T-cell (primary cell): ENCODE measurements at regions not wholly inside any gene's neighbourhood (a gene's known extent, or its start where the extent isn't known, plus 50 kb on each side); places are given as distances from the start of the nearest gene placed in this dataset.

Source experiments
- ATAC-seq, 4 experiments: fragments of 200-7000 bp in 3 of 4; fragments of 150-1000 bp in 1 of 4; cut with Tn5 transposase; replicated peaks in 1 of 4; 1 replicate in 3 of 4; 2 replicates in 1 of 4; pipeline ENCODE4 v1.10.0; 2021; ENCODE audit warnings: moderate library complexity in 3 of 4, mild to moderate bottlenecking in 2 of 4, moderate number of reproducible peaks in 1 of 4
- CTCF ChIA-PET, 2 donors: fragments of 300-600 bp; sonication (Branson Sonifier 250); formaldehyde crosslinking; loops; one replicate each; lab custom pipeline; 2022; ENCODE audit warnings: antibody characterized with exemption in 2 of 2; lab: Charles Lee
- POLR2A ChIA-PET, 2 donors: fragments of 300-600 bp; sonication (Branson Sonifier 250); formaldehyde crosslinking; loops; one replicate each; lab custom pipeline; 2022; ENCODE audit warnings: antibody characterized with exemption in 2 of 2; lab: Charles Lee
- DNase-seq, 35 experiments: peaks; one replicate each; pipeline versions ENCODE4 v3.0.0 to v3.0.0-alpha.2; 2013 to 2023
- H3K27ac ChIP-seq: one replicate; pipeline ENCODE4 v1.5.1; 2013; ENCODE audit warnings: low read length
- H3K27me3 ChIP-seq, 2 experiments: replicated peaks in 1 of 2; 1 replicate in 1 of 2; 2 replicates in 1 of 2; pipeline versions ENCODE4 v1.6.1 to v1.7.0; 2013; ENCODE audit warnings: low read length in 1 of 2, mixed read lengths in 1 of 2; ENCODE audit not compliant: control insufficient read depth in 2 of 2, insufficient read depth in 2 of 2; ENCODE audit errors: extremely low read depth in 1 of 2
- H3K36me3 ChIP-seq, 2 donors: 1 replicate in 1 of 2; 2 replicates in 1 of 2; pipeline versions ENCODE4 v1.6.1 to v1.7.0; 2013; ENCODE audit warnings: low read length in 1 of 2; ENCODE audit not compliant: control insufficient read depth in 2 of 2, insufficient read depth in 1 of 2; ENCODE audit errors: extremely low read depth in 1 of 2
- H3K4me1 ChIP-seq, 2 experiments: 1 replicate in 1 of 2; 2 replicates in 1 of 2; pipeline versions ENCODE4 v1.6.1 to v1.7.0; 2013; ENCODE audit warnings: low read length in 2 of 2, mixed read lengths in 1 of 2; ENCODE audit not compliant: insufficient read depth in 2 of 2, control insufficient read depth in 1 of 2; ENCODE audit errors: extremely low read depth in 1 of 2
- H3K4me3 ChIP-seq, 2 donors: 1 replicate in 1 of 2; 2 replicates in 1 of 2; pipeline versions ENCODE4 v1.5.1 to v1.7.0; 2013; ENCODE audit warnings: mild to moderate bottlenecking in 2 of 2, low read length in 1 of 2, moderate library complexity in 1 of 2; ENCODE audit not compliant: control insufficient read depth in 1 of 2; ENCODE audit errors: extremely low read depth in 1 of 2
- H3K9me3 ChIP-seq: 2 replicates; pipeline ENCODE4 v1.7.0; 2013
- H3K27ac Mint-ChIP-seq, 2 donors: one replicate each; pipeline ENCODE4 v1.8.0; 2020 to 2021; ENCODE audit warnings: mild to moderate bottlenecking in 2 of 2, mixed read lengths in 2 of 2
- H3K27me3 Mint-ChIP-seq, 2 donors: one replicate each; pipeline ENCODE4 v1.8.0; 2021 to 2022; ENCODE audit warnings: mixed read lengths in 2 of 2
- H3K36me3 Mint-ChIP-seq: one replicate; pipeline ENCODE4 v1.8.0; 2021; ENCODE audit warnings: mixed read lengths
- H3K4me1 Mint-ChIP-seq, 3 donors: one replicate each; pipeline ENCODE4 v1.8.0; 2020 to 2022; ENCODE audit warnings: mixed read lengths in 3 of 3, mild to moderate bottlenecking in 1 of 3
- H3K4me3 Mint-ChIP-seq, 3 donors: one replicate each; pipeline ENCODE4 v1.8.0; 2020 to 2022; ENCODE audit warnings: mild to moderate bottlenecking in 3 of 3, mixed read lengths in 3 of 3, moderate library complexity in 3 of 3
- H3K9me3 Mint-ChIP-seq, 3 donors: one replicate each; pipeline ENCODE4 v1.8.0; 2020 to 2022; ENCODE audit warnings: mixed read lengths in 3 of 3
- WGBS: methylation state at CpG from one replicate; pipeline ENCODE4 v1.1.5; 2013; ENCODE audit warnings: missing lambda C conversion rate; ENCODE audit not compliant: insufficient coverage; 5-methylcytosine and 5-hydroxymethylcytosine counted together

GRCh38 chr20:52838510-52839241 lies 133.5 kb upstream of the TSHZ2 start:
- Histone ChIP-seq H3K36me3 (no peaks in the 10 kb centered on the region), H3K27ac (no peak overlapping the region), H3K4me3 (no peak overlapping the region), H3K27me3 (peaks cover 2 to 4% of the 10 kb centered on the region in 2 experiments), H3K4me1 (no peaks in the 10 kb centered on the region), H3K9me3 (no peaks in the 10 kb centered on the region)
- ChIA-PET POLR2A (no interaction called here), CTCF (no interaction called here)
- H3K36me3 Mint-ChIP-seq = no peaks in the 10 kb centered on the region
- H3K4me1 Mint-ChIP-seq = no peaks in the 10 kb centered on the region
- H3K27me3 Mint-ChIP-seq = peaks cover 0 to 6% of the 10 kb centered on the region in 2 donors
- DNase-seq = no peak
- no peak for ATAC-seq
- H3K4me3 Mint-ChIP-seq = no peak overlapping the region
- no peaks in the 10 kb centered on the region for H3K9me3 Mint-ChIP-seq
- no CpG with 5 or more reads among the region's 2 CpGs for WGBS
- no peak overlapping the region for H3K27ac Mint-ChIP-seq

- no peaks in the 10 kb centered on the region for H3K36me3 ChIP-seq
- Mint-ChIP-seq H3K27me3 (no peaks in the 10 kb centered on the region), H3K4me1 (no peaks in the 10 kb centered on the region), H3K27ac (no peak overlapping the region), H3K4me3 (no peak overlapping the region), H3K9me3 (no peaks in the 10 kb centered on the region), H3K36me3 (no peaks in the 10 kb centered on the region)
- H3K27ac ChIP-seq = no peak overlapping the region
- CTCF ChIA-PET = interaction anchor here in 1 of 2 donors (0.7 kb wide), 1 partner anchor 526 kb away, joined by 5 read pairs; no protein-coding TSS in a partner anchor
- DNase-seq (no peak), ATAC-seq (no peak)
- 47% methylated on average over 2 of the region's 4 CpGs for WGBS
- POLR2A ChIA-PET = interaction anchor here in 1 of 2 donors (0.7 kb wide), 1 partner anchor 1456 kb away, joined by 5 read pairs; no protein-coding TSS in a partner anchor
- H3K4me1 ChIP-seq = no peaks in the 10 kb centered on the region
- H3K27me3 ChIP-seq = peaks cover 2 to 4% of the 10 kb centered on the region in 2 experiments
- H3K9me3 ChIP-seq = no peaks in the 10 kb centered on the region
- no peak overlapping the region for H3K4me3 ChIP-seq
These were observed 134.8 kb upstream of the TSHZ2 start for GRCh38 chr20:52837378-52837777.

GRCh38 chr20:52833901-52834300 lies 138.3 kb upstream of the TSHZ2 start:
- POLR2A ChIA-PET = no interaction called here
- 88% methylated on average over 2 of the region's 2 CpGs for WGBS
- H3K36me3 Mint-ChIP-seq = no peaks in the 10 kb centered on the region
- peaks cover 0 to 4% of the 10 kb centered on the region in 2 donors for H3K27me3 Mint-ChIP-seq
- H3K36me3 ChIP-seq = no peaks in the 10 kb centered on the region
- H3K4me1 Mint-ChIP-seq = no peaks in the 10 kb centered on the region
- CTCF ChIA-PET = interaction anchor here in 1 of 2 donors (0.6 kb wide), 1 partner anchor 947 kb away, joined by 3 read pairs; no protein-coding TSS in a partner anchor
- no peak overlapping the region for H3K4me3 Mint-ChIP-seq
- H3K4me1 ChIP-seq = no peaks in the 10 kb centered on the region
- peaks cover 0 to 15% (median 5%) of the 10 kb centered on the region in 3 donors for H3K9me3 Mint-ChIP-seq
- DNase-seq (no peak), ATAC-seq (no peak)
- H3K27me3 ChIP-seq = peaks cover 0 to 2% of the 10 kb centered on the region in 2 experiments
- no peak overlapping the region for H3K27ac ChIP-seq
- H3K4me3 ChIP-seq = no peak overlapping the region
- H3K27ac Mint-ChIP-seq = no peak overlapping the region
- no peaks in the 10 kb centered on the region for H3K9me3 ChIP-seq

- Histone ChIP-seq H3K4me1 (no peaks in the 10 kb centered on the region), H3K36me3 (no peaks in the 10 kb centered on the region), H3K27ac (no peak overlapping the region), H3K27me3 (peaks cover 0 to 2% of the 10 kb centered on the region in 2 experiments), H3K9me3 (no peaks in the 10 kb centered on the region), H3K4me3 (no peak overlapping the region)
- no peaks in the 10 kb centered on the region for H3K4me1 Mint-ChIP-seq
- ChIA-PET POLR2A (no interaction called here), CTCF (no interaction called here)
- no peak overlapping the region for H3K27ac Mint-ChIP-seq
- DNase-seq (no peak), ATAC-seq (no peak)
- 90% methylated on average over 2 of the region's 4 CpGs for WGBS
- no peak overlapping the region for H3K4me3 Mint-ChIP-seq
- peaks cover 3 to 15% (median 5%) of the 10 kb centered on the region in 3 donors for H3K9me3 Mint-ChIP-seq
- no peaks in the 10 kb centered on the region for H3K36me3 Mint-ChIP-seq
- H3K27me3 Mint-ChIP-seq = peaks cover 0 to 4% of the 10 kb centered on the region in 2 donors
These were observed 139.9 kb upstream of the TSHZ2 start for GRCh38 chr20:52832151-52832774.

GRCh38 chr20:52830598-52830997 lies 141.6 kb upstream of the TSHZ2 start:
- no peak overlapping the region for H3K4me3 Mint-ChIP-seq
- H3K36me3 Mint-ChIP-seq = peaks cover 5% of the 10 kb centered on the region
- Histone ChIP-seq H3K4me3 (no peak overlapping the region), H3K36me3 (no peaks in the 10 kb centered on the region), H3K4me1 (no peaks in the 10 kb centered on the region), H3K27ac (no peak overlapping the region), H3K27me3 (peaks cover 0 to 1% of the 10 kb centered on the region in 2 experiments), H3K9me3 (no peaks in the 10 kb centered on the region)
- ChIA-PET POLR2A (interaction anchor here in 1 of 2 donors (0.6 kb wide), 1 partner anchor 342 kb away, joined by 11 read pairs; no protein-coding TSS in a partner anchor), CTCF (no interaction called here)
- no peak overlapping the region for H3K27ac Mint-ChIP-seq
- 83% methylated on average over 1 of the region's 4 CpGs for WGBS
- peaks cover 5 to 22% (median 8%) of the 10 kb centered on the region in 3 donors for H3K9me3 Mint-ChIP-seq
- DNase-seq (no peak), ATAC-seq (no peak)
- H3K4me1 Mint-ChIP-seq = no peaks in the 10 kb centered on the region
- H3K27me3 Mint-ChIP-seq = peaks cover 0 to 4% of the 10 kb centered on the region in 2 donors

GRCh38 chr20:52829111-52829510 lies 143.0 kb upstream of the TSHZ2 start:
- POLR2A ChIA-PET = no interaction called here
- Mint-ChIP-seq H3K4me3 (no peak overlapping the region), H3K27ac (no peak overlapping the region), H3K4me1 (peaks cover 0 to 10% (median 7%) of the 10 kb centered on the region in 3 donors), H3K27me3 (peaks cover 0 to 4% of the 10 kb centered on the region in 2 donors), H3K36me3 (peaks cover 5% of the 10 kb centered on the region), H3K9me3 (peaks cover 5 to 22% (median 8%) of the 10 kb centered on the region in 3 donors)
- no peaks in the 10 kb centered on the region for H3K36me3 ChIP-seq
- no peaks in the 10 kb centered on the region for H3K27me3 ChIP-seq
- H3K4me1 ChIP-seq = no peaks in the 10 kb centered on the region
- CTCF ChIA-PET = no interaction called here
- H3K27ac ChIP-seq = no peak overlapping the region
- no peak for ATAC-seq
- H3K4me3 ChIP-seq = no peak overlapping the region
- DNase-seq = no peak
- H3K9me3 ChIP-seq = no peaks in the 10 kb centered on the region
